Muscle of leg (tissue), 3 donors: ENCODE measurements at regions not wholly inside any gene's neighbourhood (a gene's known extent, or its start where the extent isn't known, plus 50 kb on each side); places are given as distances from the start of the nearest gene placed in this dataset.
A peak's percentile ranks its signal among the peaks of the same experiment; 100 is the strongest.

Source experiments
- DNase-seq: peaks from one replicate; pipeline ENCODE4 v3.0.0; 2013
- H3K27ac ChIP-seq: one replicate; pipeline ENCODE4 v1.5.1; 2013; ENCODE audit warnings: mild to moderate bottlenecking, low read length, control low read depth
- H3K27me3 ChIP-seq: one replicate; pipeline ENCODE4 v1.6.1; 2013; ENCODE audit warnings: low read length; ENCODE audit not compliant: control insufficient read depth, insufficient read depth
- H3K36me3 ChIP-seq: one replicate; pipeline ENCODE4 v1.6.1; 2013; ENCODE audit warnings: low read length; ENCODE audit not compliant: control insufficient read depth, insufficient read depth
- H3K4me1 ChIP-seq: one replicate; pipeline ENCODE4 v1.6.1; 2013; ENCODE audit warnings: low read length; ENCODE audit not compliant: control insufficient read depth, insufficient read depth
- H3K4me3 ChIP-seq: one replicate; pipeline ENCODE4 v1.5.1; 2013; ENCODE audit warnings: low read length, control low read depth
- H3K9me3 ChIP-seq: replicated peaks from 2 replicates; pipeline ENCODE4 v1.6.1; 2013; ENCODE audit warnings: low read depth, low read length; ENCODE audit not compliant: control insufficient read depth
- WGBS: methylation state at CpG from one replicate; pipeline ENCODE4 v1.1.5; 2013; ENCODE audit warnings: missing lambda C conversion rate; ENCODE audit not compliant: insufficient coverage; 5-methylcytosine and 5-hydroxymethylcytosine counted together

- Histone ChIP-seq H3K4me3 (no peak overlapping the region), H3K27ac (no peak overlapping the region), H3K9me3 (no peaks in the 10 kb centered on the region), H3K36me3 (no peaks in the 10 kb centered on the region), H3K27me3 (peaks cover 4% of the 10 kb centered on the region), H3K4me1 (no peaks in the 10 kb centered on the region)
- 95% methylated on average over 3 of the region's 4 CpGs for WGBS
- no peak for DNase-seq
Observed at GRCh38 chr6:44540881-44541280, 153.4 kb downstream of the CDC5L start.

- no peaks in the 10 kb centered on the region for H3K4me1 ChIP-seq
- WGBS, result 67% methylated on average over 13 of the region's 21 CpGs
- H3K27ac ChIP-seq, result no peak overlapping the region
- H3K4me3 ChIP-seq, result no peak overlapping the region
- H3K9me3 ChIP-seq, result no peaks in the 10 kb centered on the region
- peaks cover 4% of the 10 kb centered on the region for H3K27me3 ChIP-seq
- no peak for DNase-seq
- no peaks in the 10 kb centered on the region for H3K36me3 ChIP-seq
Observed at GRCh38 chr6:44542401-44543116, 155.1 kb downstream of the CDC5L start.

- no peaks in the 10 kb centered on the region for H3K36me3 ChIP-seq
- no peak for DNase-seq
- no peak overlapping the region for H3K27ac ChIP-seq
- 57% methylated on average over 1 of the region's 3 CpGs for WGBS
- H3K27me3 ChIP-seq, result peaks cover 4% of the 10 kb centered on the region
- no peaks in the 10 kb centered on the region for H3K9me3 ChIP-seq
- no peak overlapping the region for H3K4me3 ChIP-seq
- no peaks in the 10 kb centered on the region for H3K4me1 ChIP-seq
Observed at GRCh38 chr6:44543664-44544063, 156.2 kb downstream of the CDC5L start.

GRCh38 chr6:44545224-44545623 is 157.7 kb downstream of the CDC5L start:
- no peaks in the 10 kb centered on the region for H3K9me3 ChIP-seq
- H3K4me1 ChIP-seq, result no peaks in the 10 kb centered on the region
- no peak for DNase-seq
- no peak overlapping the region for H3K4me3 ChIP-seq
- H3K27me3 ChIP-seq, result peaks cover 4% of the 10 kb centered on the region
- H3K36me3 ChIP-seq, result no peaks in the 10 kb centered on the region
- WGBS, result 56% methylated on average over 1 of the region's 1 CpG
- no peak overlapping the region for H3K27ac ChIP-seq

- Histone ChIP-seq H3K27ac (no peak overlapping the region), H3K4me1 (no peaks in the 10 kb centered on the region), H3K27me3 (no peaks in the 10 kb centered on the region), H3K9me3 (no peaks in the 10 kb centered on the region), H3K36me3 (no peaks in the 10 kb centered on the region), H3K4me3 (no peak overlapping the region)
- 22% methylated on average over 1 of the region's 4 CpGs for WGBS
- DNase-seq, result no peak
Observed at GRCh38 chr6:44548319-44548718, 160.8 kb downstream of the CDC5L start.

- no peaks in the 10 kb centered on the region for H3K27me3 ChIP-seq
- no peaks in the 10 kb centered on the region for H3K4me1 ChIP-seq
- DNase-seq, result no peak
- H3K9me3 ChIP-seq, result no peaks in the 10 kb centered on the region
- no peak overlapping the region for H3K27ac ChIP-seq
- H3K4me3 ChIP-seq, result no peak overlapping the region
- no peaks in the 10 kb centered on the region for H3K36me3 ChIP-seq
- whole genome bisulfite sequencing, result 100% methylated on average over 3 of the region's 3 CpGs
Observed at GRCh38 chr6:44549516-44549915, 162.0 kb downstream of the CDC5L start.

GRCh38 chr6:44554194-44554593 is 166.7 kb downstream of the CDC5L start:
- 83% methylated on average over 4 of the region's 4 CpGs for WGBS
- DNase-seq, result no peak
- H3K27ac ChIP-seq, result no peak overlapping the region

GRCh38 chr6:44554861-44555260 is 167.4 kb downstream of the CDC5L start:
- 64% methylated on average over 4 of the region's 7 CpGs for WGBS
- Histone ChIP-seq H3K27me3 (peaks cover 4% of the 10 kb centered on the region), H3K4me3 (no peak overlapping the region), H3K4me1 (no peaks in the 10 kb centered on the region), H3K9me3 (no peaks in the 10 kb centered on the region), H3K27ac (no peak overlapping the region), H3K36me3 (no peaks in the 10 kb centered on the region)
- peak; percentile 17 for DNase-seq

More at GRCh38 chr6:44554194-44554593, 166.7 kb downstream of the CDC5L start:
- no peaks in the 10 kb centered on the region for H3K36me3 ChIP-seq
- H3K9me3 ChIP-seq, result no peaks in the 10 kb centered on the region
- no peak overlapping the region for H3K4me3 ChIP-seq
- H3K27me3 ChIP-seq, result no peaks in the 10 kb centered on the region
- H3K4me1 ChIP-seq, result no peaks in the 10 kb centered on the region

GRCh38 chr6:44556046-44556445 is 168.5 kb downstream of the CDC5L start:
- no peaks in the 10 kb centered on the region for H3K36me3 ChIP-seq
- WGBS, result no CpG with 5 or more reads among the region's 1 CpG
- no peak overlapping the region for H3K4me3 ChIP-seq
- no peak overlapping the region for H3K27ac ChIP-seq
- H3K27me3 ChIP-seq, result peaks cover 9% of the 10 kb centered on the region
- peaks cover 4% of the 10 kb centered on the region for H3K4me1 ChIP-seq
- H3K9me3 ChIP-seq, result no peaks in the 10 kb centered on the region
- peak; percentile 29 for DNase-seq

- Histone ChIP-seq H3K4me3 (no peak overlapping the region), H3K9me3 (no peaks in the 10 kb centered on the region), H3K4me1 (peaks cover 9% of the 10 kb centered on the region), H3K27ac (no peak overlapping the region), H3K27me3 (peaks cover 17% of the 10 kb centered on the region), H3K36me3 (no peaks in the 10 kb centered on the region)
- no peak for DNase-seq
- WGBS, result 32% methylated on average over 6 of the region's 7 CpGs
Observed at GRCh38 chr6:44558024-44558831, 170.7 kb downstream of the CDC5L start.
